Fibroblast of lung (primary cell): ENCODE measurements at regions not wholly inside any gene's neighbourhood (a gene's known extent, or its start where the extent isn't known, plus 50 kb on each side); places are given as distances from the start of the nearest gene placed in this dataset.

Experiments used
- DNase-seq, 2 donors: peaks; one replicate each; pipeline versions ENCODE4 v3.0.0 to v3.0.0-alpha.2; 2010; ENCODE audit warnings: low read depth in 2 of 2
- H2AFZ ChIP-seq: 2 replicates; pipeline ENCODE4 v1.5.1; 2012; ENCODE audit warnings: low read length, control low read depth, inconsistent platforms
- H3K27ac ChIP-seq: 2 replicates; pipeline ENCODE4 v1.5.1; 2011; ENCODE audit warnings: low read length, control low read depth; ENCODE audit not compliant: insufficient read depth
- H3K27me3 ChIP-seq: 2 replicates; pipeline ENCODE4 v1.5.1; 2011; ENCODE audit warnings: mild to moderate bottlenecking, low read length; ENCODE audit not compliant: control insufficient read depth, insufficient read depth
- H3K36me3 ChIP-seq: 2 replicates; pipeline ENCODE4 v1.5.1; 2011; ENCODE audit warnings: low read length; ENCODE audit not compliant: control insufficient read depth, insufficient read depth
- H3K4me1 ChIP-seq: 2 replicates; pipeline ENCODE4 v1.5.1; 2011; ENCODE audit warnings: low read length; ENCODE audit not compliant: control insufficient read depth, insufficient read depth; ENCODE audit errors: extremely low read depth
- H3K4me2 ChIP-seq: 2 replicates; pipeline ENCODE4 v1.5.1; 2011; ENCODE audit warnings: low read length, control low read depth; ENCODE audit not compliant: insufficient read depth; ENCODE audit errors: extremely low read depth
- H3K4me3 ChIP-seq, 4 experiments: fragments of 200-600 bp in 1 of 4; sonication (generic) in 1 of 4; replicated peaks in 1 of 4; 2 replicates each; pipeline ENCODE4 v1.5.1; 2011 to 2016; ENCODE audit warnings: low read length in 4 of 4, low read depth in 3 of 4, mild to moderate bottlenecking in 3 of 4, control low read depth in 2 of 4, inconsistent platforms in 1 of 4, mixed read lengths in 1 of 4; ENCODE audit not compliant: insufficient read depth in 1 of 4; ENCODE audit errors: control extremely low read depth in 1 of 4
- H3K79me2 ChIP-seq: 2 replicates; pipeline ENCODE4 v1.5.1; 2012; ENCODE audit warnings: mild to moderate bottlenecking, low read length, inconsistent platforms; ENCODE audit not compliant: control insufficient read depth, insufficient read depth
- H3K9ac ChIP-seq: 2 replicates; pipeline ENCODE4 v1.5.1; 2011; ENCODE audit warnings: mild to moderate bottlenecking, low read length, control low read depth; ENCODE audit not compliant: insufficient read depth
- H3K9me3 ChIP-seq: 2 replicates; pipeline ENCODE4 v1.5.1; 2012; ENCODE audit warnings: low read depth, low read length; ENCODE audit not compliant: control insufficient read depth, insufficient read depth
- H4K20me1 ChIP-seq: 2 replicates; pipeline ENCODE4 v1.5.1; 2011; ENCODE audit warnings: low read length; ENCODE audit not compliant: control insufficient read depth, insufficient read depth; ENCODE audit errors: extremely low read depth
- EZH2 ChIP-seq: IDR thresholded peaks from 2 replicates; pipeline ENCODE4 v1.5.1; 2012; ENCODE audit warnings: low read length, control low read depth, mild to moderate bottlenecking; ENCODE audit errors: missing control alignments
- TF ChIP-seq, protein P1 (sequence below), 2 donors: IDR thresholded peaks in 1 of 2; conservative IDR thresholded peaks in 1 of 2; 1 replicate in 1 of 2; 2 replicates in 1 of 2; pipeline ENCODE4 v1.5.1; 2011 to 2012; ENCODE audit warnings: low read length in 2 of 2, control low read depth in 1 of 2, inconsistent platforms in 1 of 2, low read depth in 1 of 2, mild to moderate bottlenecking in 1 of 2

DNA sequence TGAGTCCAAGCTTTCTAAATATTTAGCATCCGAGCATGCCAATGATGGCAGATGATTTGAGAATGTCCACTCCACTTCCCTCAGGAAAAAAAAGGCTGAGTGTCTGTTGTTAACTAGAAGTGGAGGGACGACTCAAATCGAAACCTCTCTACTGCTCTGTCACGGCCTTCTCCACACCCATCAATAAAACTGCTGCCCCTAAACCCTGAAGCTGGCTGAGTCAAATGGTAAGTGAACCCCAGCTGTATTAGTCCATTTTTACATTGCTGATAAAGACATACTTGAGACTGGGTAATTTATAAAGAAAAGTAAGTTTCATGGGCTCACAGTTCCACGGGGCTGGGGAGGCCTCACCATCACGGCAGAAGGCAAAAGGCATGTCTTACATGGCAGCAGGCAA lies 707.0 kb downstream of the QKI start:
- H2AFZ ChIP-seq, result no peak overlapping the region
- no peaks in the 10 kb centered on the region for H3K36me3 ChIP-seq
- no peaks in the 10 kb centered on the region for H3K79me2 ChIP-seq
- no peak overlapping the region for H3K4me3 ChIP-seq
- H3K27me3 ChIP-seq, result no peaks in the 10 kb centered on the region
- no peak overlapping the region for H3K9ac ChIP-seq
- no peak overlapping the region for H3K4me2 ChIP-seq
- TF ChIP-seq, protein P1, sequence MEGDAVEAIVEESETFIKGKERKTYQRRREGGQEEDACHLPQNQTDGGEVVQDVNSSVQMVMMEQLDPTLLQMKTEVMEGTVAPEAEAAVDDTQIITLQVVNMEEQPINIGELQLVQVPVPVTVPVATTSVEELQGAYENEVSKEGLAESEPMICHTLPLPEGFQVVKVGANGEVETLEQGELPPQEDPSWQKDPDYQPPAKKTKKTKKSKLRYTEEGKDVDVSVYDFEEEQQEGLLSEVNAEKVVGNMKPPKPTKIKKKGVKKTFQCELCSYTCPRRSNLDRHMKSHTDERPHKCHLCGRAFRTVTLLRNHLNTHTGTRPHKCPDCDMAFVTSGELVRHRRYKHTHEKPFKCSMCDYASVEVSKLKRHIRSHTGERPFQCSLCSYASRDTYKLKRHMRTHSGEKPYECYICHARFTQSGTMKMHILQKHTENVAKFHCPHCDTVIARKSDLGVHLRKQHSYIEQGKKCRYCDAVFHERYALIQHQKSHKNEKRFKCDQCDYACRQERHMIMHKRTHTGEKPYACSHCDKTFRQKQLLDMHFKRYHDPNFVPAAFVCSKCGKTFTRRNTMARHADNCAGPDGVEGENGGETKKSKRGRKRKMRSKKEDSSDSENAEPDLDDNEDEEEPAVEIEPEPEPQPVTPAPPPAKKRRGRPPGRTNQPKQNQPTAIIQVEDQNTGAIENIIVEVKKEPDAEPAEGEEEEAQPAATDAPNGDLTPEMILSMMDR (conservative IDR thresholded peaks at IDR 0.05 in 1 of 2, IDR thresholded peaks at IDR 0.05 in 1 of 2; ENCODE audit: low read depth in 1 of 2, low read length in 2 of 2), result no peak
- no peak overlapping the region for H3K27ac ChIP-seq
- DNase-seq, result no peak
- H4K20me1 ChIP-seq, result no peaks in the 10 kb centered on the region
- no peaks in the 10 kb centered on the region for H3K4me1 ChIP-seq
- H3K9me3 ChIP-seq, result no peaks in the 10 kb centered on the region

DNA sequence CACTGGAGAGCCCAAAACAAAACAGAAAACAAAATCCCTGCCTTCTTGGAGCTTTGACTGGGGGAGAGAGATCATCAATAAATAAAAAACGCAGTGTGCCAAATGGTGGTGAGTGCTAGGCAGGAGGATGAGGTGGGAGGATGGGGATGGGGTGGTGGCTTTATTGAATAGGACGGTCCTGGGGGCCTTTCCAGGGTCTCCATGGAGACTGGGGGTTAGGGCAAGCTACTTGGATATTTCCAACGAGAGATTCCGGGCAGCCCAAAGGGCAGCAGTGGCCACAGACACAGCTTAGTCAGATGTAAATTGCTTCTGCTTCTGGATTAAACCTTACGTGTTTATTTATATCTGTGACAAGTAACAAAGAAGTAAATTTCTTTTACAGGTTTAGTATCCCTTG lies 700.1 kb downstream of the QKI start:
- Histone ChIP-seq H3K4me2 (no peak overlapping the region), H4K20me1 (no peaks in the 10 kb centered on the region), H3K27me3 (no peaks in the 10 kb centered on the region), H3K9ac (no peak overlapping the region), H3K79me2 (no peaks in the 10 kb centered on the region), H3K9me3 (no peaks in the 10 kb centered on the region), H3K27ac (no peak overlapping the region), H3K36me3 (no peaks in the 10 kb centered on the region), H2AFZ (no peak overlapping the region), H3K4me1 (no peaks in the 10 kb centered on the region), H3K4me3 (no peak overlapping the region)
- no peak for DNase-seq
- TF ChIP-seq, protein P1 (conservative IDR thresholded peaks at IDR 0.05 in 1 of 2, IDR thresholded peaks at IDR 0.05 in 1 of 2; ENCODE audit: low read depth in 1 of 2, low read length in 2 of 2), result no peak
- no peak for TF ChIP-seq EZH2

DNA sequence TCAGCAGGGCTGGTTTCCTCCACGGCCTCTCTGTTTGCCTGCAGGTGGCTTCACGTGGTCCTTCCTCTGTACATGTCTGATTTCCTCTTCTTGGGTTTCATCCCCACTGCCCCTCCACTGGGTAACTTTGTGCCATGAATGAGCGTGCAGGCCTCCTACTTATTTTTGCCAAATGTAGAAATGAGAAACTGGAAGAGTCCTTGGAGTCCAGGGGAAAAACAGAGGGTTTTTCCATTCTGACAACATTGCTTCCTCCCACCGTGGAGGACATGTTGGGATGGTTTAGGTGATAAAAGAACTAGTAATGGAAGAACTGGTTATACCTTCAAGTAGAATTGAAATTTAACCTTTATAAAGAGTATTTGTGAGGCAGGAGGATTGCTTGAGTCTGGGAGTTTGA lies 699.5 kb downstream of the QKI start:
- H3K9ac ChIP-seq, result no peak overlapping the region
- TF ChIP-seq, protein P1 (conservative IDR thresholded peaks at IDR 0.05 in 1 of 2, IDR thresholded peaks at IDR 0.05 in 1 of 2; ENCODE audit: low read depth in 1 of 2, low read length in 2 of 2), result no peak
- no peak for TF ChIP-seq EZH2
- no peaks in the 10 kb centered on the region for H3K4me1 ChIP-seq
- DNase-seq, result no peak
- H3K9me3 ChIP-seq, result no peaks in the 10 kb centered on the region
- H3K36me3 ChIP-seq, result no peaks in the 10 kb centered on the region
- no peak overlapping the region for H3K27ac ChIP-seq
- no peaks in the 10 kb centered on the region for H3K79me2 ChIP-seq
- no peak overlapping the region for H3K4me2 ChIP-seq
- H3K4me3 ChIP-seq, result no peak overlapping the region
- H2AFZ ChIP-seq, result no peak overlapping the region
- H4K20me1 ChIP-seq, result no peaks in the 10 kb centered on the region
- H3K27me3 ChIP-seq, result no peaks in the 10 kb centered on the region
